NCI-H2029 (cell line): ENCODE measurements at regions not wholly inside any gene's neighbourhood (a gene's known extent, or its start where the extent isn't known, plus 50 kb on each side); places are given as distances from the start of the nearest gene placed in this dataset.

Experiments
- DNase-seq: peaks from one replicate; lab custom pipeline; 2025; lab: John Stamatoyannopoulos, UW

GRCh38 chr3:84073664-84074063 is 885.1 kb upstream of the CADM2 start:
- DNase-seq: no peak

GRCh38 chr3:84074767-84075166 is 884.0 kb upstream of the CADM2 start:
- DNase-seq: no peak

GRCh38 chr3:84077479-84077878 is 881.3 kb upstream of the CADM2 start:
- no peak for DNase-seq

GRCh38 chr3:84082726-84083125 is 876.1 kb upstream of the CADM2 start:
- DNase-seq: no peak

GRCh38 chr3:84092907-84093306 is 865.9 kb upstream of the CADM2 start:
- no peak for DNase-seq

- no peak for DNase-seq
Observed at GRCh38 chr3:84096188-84096587, 862.6 kb upstream of the CADM2 start.

GRCh38 chr3:84100861-84101260 is 857.9 kb upstream of the CADM2 start:
- DNase-seq: no peak

- DNase-seq: no peak
Observed at GRCh38 chr3:84108442-84108971, 850.3 kb upstream of the CADM2 start.

- no peak for DNase-seq
Observed at GRCh38 chr3:84109911-84110310, 848.9 kb upstream of the CADM2 start.

GRCh38 chr3:84110787-84111186 is 848.0 kb upstream of the CADM2 start:
- no peak for DNase-seq

- no peak for DNase-seq
Observed at GRCh38 chr3:84125201-84125721, 833.5 kb upstream of the CADM2 start.

GRCh38 chr3:84125760-84126159 is 833.0 kb upstream of the CADM2 start:
- DNase-seq: no peak

GRCh38 chr3:84126160-84126559 is 832.6 kb upstream of the CADM2 start:
- DNase-seq: no peak

- no peak for DNase-seq
Observed at GRCh38 chr3:84128024-84128423, 830.8 kb upstream of the CADM2 start.

GRCh38 chr3:84136425-84136824 is 822.4 kb upstream of the CADM2 start:
- no peak for DNase-seq

- DNase-seq: no peak
Observed at GRCh38 chr3:84140631-84141030, 818.2 kb upstream of the CADM2 start.

GRCh38 chr3:84141571-84141970 is 817.2 kb upstream of the CADM2 start:
- DNase-seq: no peak

GRCh38 chr3:84165328-84165727 is 793.5 kb upstream of the CADM2 start:
- DNase-seq: no peak

GRCh38 chr3:84175449-84175848 is 783.3 kb upstream of the CADM2 start:
- no peak for DNase-seq

- no peak for DNase-seq
Observed at GRCh38 chr3:84184937-84185336, 773.9 kb upstream of the CADM2 start.

GRCh38 chr3:84194029-84194428 is 764.8 kb upstream of the CADM2 start:
- no peak for DNase-seq

GRCh38 chr3:84209474-84209873 is 749.3 kb upstream of the CADM2 start:
- no peak for DNase-seq

GRCh38 chr3:84223512-84223911 is 735.3 kb upstream of the CADM2 start:
- no peak for DNase-seq

GRCh38 chr3:84224262-84224661 is 734.5 kb upstream of the CADM2 start:
- DNase-seq: no peak

GRCh38 chr3:84236261-84236660 is 722.5 kb upstream of the CADM2 start:
- DNase-seq: no peak
